B cell (primary cell): ENCODE measurements at regions not wholly inside any gene's neighbourhood (a gene's known extent, or its start where the extent isn't known, plus 50 kb on each side); places are given as distances from the start of the nearest gene placed in this dataset.

Source experiments
- ATAC-seq: fragments of 200-7000 bp; cut with Tn5 transposase; one replicate; pipeline ENCODE4 v1.10.0; 2021; ENCODE audit warnings: low read depth, mild to moderate bottlenecking, moderate number of reproducible peaks, moderate library complexity
- CTCF ChIA-PET: fragments of 350-600 bp; sonication (Branson Sonifier 250); formaldehyde crosslinking; loops from one replicate; lab custom pipeline; 2021; ENCODE audit warnings: antibody characterized with exemption, inconsistent platforms; lab: Charles Lee
- POLR2A ChIA-PET: fragments of 350-600 bp; sonication (Branson Sonifier 250); formaldehyde crosslinking; loops from one replicate; lab custom pipeline; 2021; ENCODE audit warnings: antibody characterized with exemption; lab: Charles Lee
- DNase-seq: peaks from one replicate; pipeline ENCODE4 v3.0.0; 2013
- H2AFZ ChIP-seq: 2 replicates; pipeline ENCODE4 v1.6.1; 2012; ENCODE audit warnings: mild to moderate bottlenecking, low read depth, low read length; ENCODE audit not compliant: insufficient read depth, poor library complexity, severe bottlenecking
- H3K27ac ChIP-seq, 2 donors: 1 replicate in 1 of 2; 2 replicates in 1 of 2; pipeline ENCODE4 v1.5.1; 2012 to 2013; ENCODE audit warnings: low read length in 2 of 2, mild to moderate bottlenecking in 2 of 2, moderate library complexity in 1 of 2
- H3K27me3 ChIP-seq, 4 experiments: fragments of 200-600 bp in 1 of 4; sonication (generic) in 1 of 4; replicated peaks in 1 of 4; 1 replicate in 2 of 4; 2 replicates in 2 of 4; pipeline versions ENCODE4 v1.6.1 to v1.7.0; 2013 to 2016; ENCODE audit warnings: low read length in 3 of 4, mild to moderate bottlenecking in 2 of 4, mixed read lengths in 1 of 4, moderate library complexity in 1 of 4; ENCODE audit not compliant: insufficient read depth in 4 of 4, control insufficient read depth in 3 of 4; ENCODE audit errors: control extremely low read depth in 1 of 4
- H3K36me3 ChIP-seq, 2 experiments: replicated peaks in 1 of 2; 1 replicate in 1 of 2; 2 replicates in 1 of 2; pipeline versions ENCODE4 v1.6.1 to v1.7.1; 2013; ENCODE audit warnings: low read length in 1 of 2; ENCODE audit not compliant: insufficient read depth in 2 of 2, control insufficient read depth in 1 of 2; ENCODE audit errors: control extremely low read depth in 1 of 2, extremely low read depth in 1 of 2
- H3K4me1 ChIP-seq, 2 donors: fragments of 200-600 bp in 1 of 2; sonication (generic) in 1 of 2; 1 replicate in 1 of 2; 2 replicates in 1 of 2; pipeline versions ENCODE4 v1.5.1 to v1.6.1; 2013 to 2017; ENCODE audit warnings: low read length in 2 of 2; ENCODE audit not compliant: control insufficient read depth in 2 of 2, insufficient read depth in 2 of 2
- H3K4me2 ChIP-seq: replicated peaks from 2 replicates; pipeline ENCODE3; 2012; ENCODE audit warnings: mild to moderate bottlenecking, low read depth, low read length; ENCODE audit not compliant: poor library complexity, severe bottlenecking
- H3K4me3 ChIP-seq, 5 experiments: fragments of 200-600 bp in 1 of 5; sonication (generic) in 1 of 5; 1 replicate in 3 of 5; 2 replicates in 2 of 5; pipeline versions ENCODE4 v1.5.1 to v1.7.0; 2011 to 2016; ENCODE audit warnings: low read length in 4 of 5, mild to moderate bottlenecking in 4 of 5, low read depth in 2 of 5, control low read depth in 1 of 5, moderate library complexity in 1 of 5; ENCODE audit not compliant: insufficient read depth in 1 of 5; ENCODE audit errors: control extremely low read depth in 1 of 5, extremely low read depth in 1 of 5
- H3K79me2 ChIP-seq: fragments of 200-600 bp; sonication (generic); one replicate; pipeline ENCODE4 v1.6.0; 2016; ENCODE audit warnings: low read length; ENCODE audit not compliant: control insufficient read depth, insufficient read depth
- H3K9ac ChIP-seq: fragments of 200-600 bp; sonication (generic); 2 replicates; pipeline ENCODE4 v1.6.1; 2017; ENCODE audit warnings: mild to moderate bottlenecking, low read length, moderate library complexity
- H3K9me3 ChIP-seq, 3 donors: one replicate each; pipeline versions ENCODE4 v1.6.1 to v1.7.1; 2013; ENCODE audit warnings: low read length in 2 of 3; ENCODE audit not compliant: control insufficient read depth in 2 of 3, insufficient read depth in 1 of 3; ENCODE audit errors: control extremely low read depth in 1 of 3
- H4K20me1 ChIP-seq: 2 replicates; pipeline ENCODE4 v1.6.0; 2012; ENCODE audit warnings: mild to moderate bottlenecking, low read length; ENCODE audit not compliant: insufficient read depth, control insufficient read depth, poor library complexity, severe bottlenecking
- H3K27ac Mint-ChIP-seq: one replicate; pipeline ENCODE4 v1.8.0; 2021; ENCODE audit warnings: mixed read lengths
- H3K27me3 Mint-ChIP-seq: one replicate; pipeline ENCODE4 v1.8.0; 2021; ENCODE audit warnings: mixed read lengths
- H3K4me1 Mint-ChIP-seq: one replicate; pipeline ENCODE4 v1.8.0; 2021; ENCODE audit warnings: mixed read lengths
- H3K4me3 Mint-ChIP-seq: one replicate; pipeline ENCODE4 v1.8.0; 2021; ENCODE audit warnings: mixed read lengths
- H3K9me3 Mint-ChIP-seq: one replicate; pipeline ENCODE4 v1.8.0; 2022; ENCODE audit warnings: mixed read lengths; ENCODE audit not compliant: insufficient read depth
- CTCF ChIP-seq: fragments of 200-600 bp; IDR thresholded peaks from one replicate; pipeline ENCODE4 v1.8.0; 2022; ENCODE audit warnings: antibody characterized with exemption, mild to moderate bottlenecking
- EZH2 ChIP-seq: IDR thresholded peaks from 2 replicates; pipeline ENCODE4 v1.6.1; 2012; ENCODE audit warnings: borderline replicate concordance, low read depth, mild to moderate bottlenecking, moderate library complexity, low read length; ENCODE audit not compliant: insufficient read depth, poor library complexity, severe bottlenecking
- WGBS: methylation state at CpG from one replicate; pipeline ENCODE4 v1.1.5; 2013; ENCODE audit warnings: missing lambda C conversion rate; ENCODE audit not compliant: insufficient coverage; 5-methylcytosine and 5-hydroxymethylcytosine counted together
- intact Hi-C: fragments of 100-400 bp; cut with micrococcal nuclease; formaldehyde crosslinking; loops from one replicate; pipeline ENCODE4 v1.10.0; 2022

GRCh38 chr3:56983427-56983826 is 77.0 kb upstream of the SPATA12 start:
- intact Hi-C loops, result no loop called here
- ATAC-seq, result no peak
- Histone ChIP-seq H3K4me2 (no peak overlapping the region), H2AFZ (no peak overlapping the region), H3K4me1 (no peaks in the 10 kb centered on the region), H3K27me3 (no peaks in the 10 kb centered on the region), H3K9ac (no peak overlapping the region), H4K20me1 (no peaks in the 10 kb centered on the region), H3K27ac (no peak overlapping the region), H3K9me3 (no peaks in the 10 kb centered on the region), H3K79me2 (no peaks in the 10 kb centered on the region), H3K4me3 (no peak overlapping the region), H3K36me3 (no peaks in the 10 kb centered on the region)
- POLR2A ChIA-PET, result no interaction called here
- CTCF ChIA-PET, result interaction anchor here (0.6 to 1.1 kb wide), 4 partner anchors 12 to 281 kb away, joined by 3 to 7 read pairs (median 3); no protein-coding TSS in a partner anchor
- H3K9me3 Mint-ChIP-seq, result no peaks in the 10 kb centered on the region
- H3K27me3 Mint-ChIP-seq, result no peaks in the 10 kb centered on the region
- 94% methylated on average over 5 of the region's 8 CpGs for WGBS
- H3K4me3 Mint-ChIP-seq, result no peak overlapping the region
- no peak overlapping the region for H3K27ac Mint-ChIP-seq
- DNase-seq, result no peak
- no peak for TF ChIP-seq CTCF
- no peak for TF ChIP-seq EZH2
- no peaks in the 10 kb centered on the region for H3K4me1 Mint-ChIP-seq

GRCh38 chr3:56981445-56982230 is 78.8 kb upstream of the SPATA12 start:
- POLR2A ChIA-PET, result interaction anchor here (0.6 kb wide), 1 partner anchor 20 kb away, joined by 4 read pairs; no protein-coding TSS in a partner anchor
- TF ChIP-seq EZH2 (no peak), CTCF (no peak)
- Mint-ChIP-seq H3K4me1 (no peaks in the 10 kb centered on the region), H3K27me3 (no peaks in the 10 kb centered on the region), H3K4me3 (no peak overlapping the region), H3K9me3 (no peaks in the 10 kb centered on the region), H3K27ac (no peak overlapping the region)
- no peaks in the 10 kb centered on the region for H4K20me1 ChIP-seq
- intact Hi-C loops, result no loop called here
- no peaks in the 10 kb centered on the region for H3K36me3 ChIP-seq
- CTCF ChIA-PET, result interaction anchor here (0.7 to 3.4 kb wide), 5 partner anchors 8 to 279 kb away, joined by 3 to 23 read pairs (median 6); no protein-coding TSS in a partner anchor
- no peak overlapping the region for H3K4me2 ChIP-seq
- no peak overlapping the region for H2AFZ ChIP-seq
- no peak overlapping the region for H3K9ac ChIP-seq
- no peaks in the 10 kb centered on the region for H3K4me1 ChIP-seq
- no peak overlapping the region for H3K27ac ChIP-seq
- no peaks in the 10 kb centered on the region for H3K79me2 ChIP-seq
- no peaks in the 10 kb centered on the region for H3K9me3 ChIP-seq
- no peaks in the 10 kb centered on the region for H3K27me3 ChIP-seq
- ATAC-seq (no peak), DNase-seq (no peak)
- no peak overlapping the region for H3K4me3 ChIP-seq
- no CpG with 5 or more reads among the region's 2 CpGs for WGBS
